HepG2 (cell line): ENCODE measurements at regions not wholly inside any gene's neighbourhood (a gene's known extent, or its start where the extent isn't known, plus 50 kb on each side); places are given as distances from the start of the nearest gene placed in this dataset.
A peak's percentile ranks its signal among the peaks of the same experiment; 100 is the strongest.

Experiments used
- ELF1 ChIP-seq: sonication (generic); formaldehyde crosslinking; IDR thresholded peaks from 2 replicates; pipeline ENCODE4 v1.4.0; 2020; ENCODE audit warnings: missing genetic modification reagents
- ETV6 ChIP-seq: sonication (generic); formaldehyde crosslinking; conservative IDR thresholded peaks from 2 replicates; pipeline ENCODE4 v1.4.0; 2020; ENCODE audit warnings: missing genetic modification reagents
- HOMEZ ChIP-seq: IDR thresholded peaks from 2 replicates; pipeline ENCODE4 v1.6.1; 2016; ENCODE audit warnings: low read depth
- REST ChIP-seq, 2 experiments: IDR thresholded peaks; 2 replicates each; pipeline ENCODE4 v1.6.1; 2011 to 2012; ENCODE audit warnings: low read length in 2 of 2, borderline replicate concordance in 1 of 2, low read depth in 1 of 2, mild to moderate bottlenecking in 1 of 2, moderate library complexity in 1 of 2
- SOX13 ChIP-seq, 3 experiments: fragments of 450-650 bp in 1 of 3; sonication (generic) in 1 of 3; formaldehyde crosslinking in 1 of 3; IDR thresholded peaks in 2 of 3; conservative IDR thresholded peaks in 1 of 3; 2 replicates each; pipeline versions ENCODE4 v1.5.0 to v1.6.1; 2016 to 2020; ENCODE audit warnings: antibody characterized with exemption in 1 of 3, mild to moderate bottlenecking in 1 of 3, missing compliant biosample characterization in 1 of 3, missing genetic modification reagents in 1 of 3, moderate library complexity in 1 of 3
- SPEN ChIP-seq: sonication (generic); formaldehyde crosslinking; IDR thresholded peaks from 2 replicates; pipeline ENCODE4 v1.5.1; 2020; ENCODE audit warnings: low read depth, mild to moderate bottlenecking, missing genetic modification reagents
- ZMYM4 ChIP-seq: sonication (generic); formaldehyde crosslinking; IDR thresholded peaks from 2 replicates; pipeline ENCODE4 v1.8.1; 2023; ENCODE audit warnings: mild to moderate bottlenecking, missing genetic modification reagents
- ZNF335 ChIP-seq: sonication (generic); formaldehyde crosslinking; IDR thresholded peaks from 2 replicates; pipeline ENCODE4 v1.4.0; 2020; ENCODE audit warnings: missing genetic modification reagents
- ZNF609 ChIP-seq: sonication (generic); formaldehyde crosslinking; IDR thresholded peaks from 2 replicates; pipeline ENCODE4 v1.4.0; 2020; ENCODE audit warnings: mild to moderate bottlenecking, missing genetic modification reagents, borderline replicate concordance
- ZNF646 ChIP-seq: sonication (generic); formaldehyde crosslinking; IDR thresholded peaks from 2 replicates; pipeline ENCODE4 v1.9.0; 2021; ENCODE audit warnings: mild to moderate bottlenecking, missing genetic modification reagents
- ZNF7 ChIP-seq: IDR thresholded peaks from 2 replicates; pipeline ENCODE4 v1.6.1; 2016; ENCODE audit warnings: missing biosample characterization, missing genetic modification reagents

GRCh38 chr6:82084324-82084920 is 163.1 kb downstream of the IBTK start (continued):
- TF ChIP-seq ZNF646 (CRISPR knock-in tag): no peak; the same call in 1 of the 2 replicates
- no peak for TF ChIP-seq REST (IDR thresholded peaks at IDR 0.05; ENCODE audit: borderline replicate concordance in 1 of 2, low read depth in 1 of 2, low read length in 2 of 2)
- no peak for TF ChIP-seq ZNF7 (CRISPR knock-in tag)
- TF ChIP-seq ZNF609 (CRISPR knock-in tag): peak; percentile 84
- no peak for TF ChIP-seq ETV6 (CRISPR knock-in tag)
- TF ChIP-seq ZMYM4 (CRISPR knock-in tag): no peak
- peak; percentile 35; the same call in 1 of the 2 replicates for TF ChIP-seq HOMEZ (CRISPR knock-in tag)
- no peak for TF ChIP-seq ZNF335 (CRISPR knock-in tag)
- no peak for TF ChIP-seq SPEN (CRISPR knock-in tag)
- peak; percentile 78 for TF ChIP-seq SOX13 (IDR thresholded peaks at IDR 0.05)
- peak in 1 of 2 experiments; percentile 96; a peak in 2 of 4 replicates for TF ChIP-seq SOX13 (CRISPR knock-in tag; conservative IDR thresholded peaks at IDR 0.05 in 1 of 2, IDR thresholded peaks at IDR 0.05 in 1 of 2)
- TF ChIP-seq ELF1 (CRISPR knock-in tag): no peak
